GM12801 (cell line): ENCODE measurements at regions not wholly inside any gene's neighbourhood (a gene's known extent, or its start where the extent isn't known, plus 50 kb on each side); places are given as distances from the start of the nearest gene placed in this dataset.

Experiments used
- CTCF ChIP-seq: IDR thresholded peaks from one replicate; pipeline ENCODE4 v1.5.1; 2011; ENCODE audit warnings: control low read depth; ENCODE audit not compliant: insufficient read length; ENCODE audit errors: extremely low read depth

- TF ChIP-seq CTCF, result no peak
Observed at GRCh38 chr12:88960213-88960878, 380.1 kb upstream of the KITLG start.

GRCh38 chr12:88958946-88959345 lies 378.7 kb upstream of the KITLG start:
- TF ChIP-seq CTCF, result no peak

- no peak for TF ChIP-seq CTCF
Observed at GRCh38 chr12:88958153-88958552, 377.9 kb upstream of the KITLG start.

GRCh38 chr12:88957358-88957757 lies 377.1 kb upstream of the KITLG start:
- TF ChIP-seq CTCF, result no peak

- TF ChIP-seq CTCF, result no peak
Observed at GRCh38 chr12:88955531-88955930, 375.3 kb upstream of the KITLG start.

- TF ChIP-seq CTCF, result no peak
Observed at GRCh38 chr12:88953029-88953586, 372.8 kb upstream of the KITLG start.

GRCh38 chr12:88952562-88952942 lies 372.3 kb upstream of the KITLG start:
- TF ChIP-seq CTCF, result no peak
